Suprapubic skin (tissue), 4 donors: ENCODE measurements at regions not wholly inside any gene's neighbourhood (a gene's known extent, or its start where the extent isn't known, plus 50 kb on each side); places are given as distances from the start of the nearest gene placed in this dataset.

Experiments
- DNase-seq, 2 donors: peaks; one replicate each; pipeline ENCODE4 v3.0.0-alpha.2; 2019; ENCODE audit warnings: low spot score in 2 of 2
- H3K27ac ChIP-seq: fragments of 200-600 bp; sonication (generic); one replicate; pipeline ENCODE4 v1.5.1; 2019
- H3K27me3 ChIP-seq: fragments of 200-600 bp; sonication (generic); one replicate; pipeline ENCODE4 v1.5.1; 2019
- H3K36me3 ChIP-seq: fragments of 200-600 bp; sonication (generic); one replicate; pipeline ENCODE4 v1.5.1; 2019
- H3K4me1 ChIP-seq: fragments of 200-600 bp; sonication (generic); one replicate; pipeline ENCODE4 v1.5.1; 2019
- H3K4me3 ChIP-seq: fragments of 200-600 bp; sonication (generic); one replicate; pipeline ENCODE4 v1.5.1; 2019; ENCODE audit warnings: mild to moderate bottlenecking
- H3K9me3 ChIP-seq: fragments of 200-600 bp; sonication (generic); one replicate; pipeline ENCODE4 v1.5.1; 2019
- EP300 ChIP-seq: sonication (generic); formaldehyde crosslinking; IDR thresholded peaks from one replicate; pipeline ENCODE4 v1.6.1; 2017; ENCODE audit warnings: antibody characterized with exemption
- POLR2A ChIP-seq, 2 donors: fragments of 450-650 bp; IDR thresholded peaks; one replicate each; pipeline ENCODE4 v1.6.1; 2017; ENCODE audit warnings: antibody characterized with exemption in 2 of 2, mild to moderate bottlenecking in 2 of 2, moderate library complexity in 2 of 2
- POLR2AphosphoS5 ChIP-seq, 3 donors: sonication (generic); formaldehyde crosslinking; IDR thresholded peaks; one replicate each; pipeline ENCODE4 v1.6.1; 2017; ENCODE audit warnings: antibody characterized with exemption in 3 of 3
- WGBS: methylation state at CpG from one replicate; pipeline ENCODE4 v1.1.5; 2018; 5-methylcytosine and 5-hydroxymethylcytosine counted together
- TF ChIP-seq, protein P1 (sequence below), 2 donors: fragments of 200-600 bp in 1 of 2; fragments of 450-650 bp in 1 of 2; sonication (generic) in 1 of 2; IDR thresholded peaks; one replicate each; pipeline ENCODE4 v1.5.1; 2016 to 2019; ENCODE audit warnings: antibody characterized with exemption in 2 of 2, mild to moderate bottlenecking in 1 of 2, moderate library complexity in 1 of 2

DNA sequence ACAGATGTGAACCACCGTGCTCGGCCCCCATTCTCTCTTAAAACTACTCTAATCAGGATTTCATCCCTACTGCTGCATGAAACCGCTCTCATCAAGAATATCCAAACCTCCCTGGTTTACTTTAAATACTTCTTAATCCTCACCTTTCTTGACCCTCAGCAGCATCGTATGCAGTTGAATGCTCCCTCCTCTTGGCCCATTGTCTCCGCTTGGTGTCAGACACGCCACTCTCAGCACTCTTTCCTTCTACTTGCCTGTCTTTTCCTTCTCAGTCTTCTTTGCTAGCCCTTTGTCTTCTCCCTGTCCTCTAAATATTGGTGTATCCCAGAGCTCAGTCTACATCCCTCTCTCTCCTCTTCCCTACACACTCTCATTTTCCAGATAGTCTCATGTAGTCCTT is 314.9 kb downstream of the MRPL39 start:
- WGBS = 88% methylated on average over 6 of the region's 6 CpGs
- no peak for DNase-seq
- Histone ChIP-seq H3K4me1 (no peaks in the 10 kb centered on the region), H3K36me3 (no peaks in the 10 kb centered on the region), H3K9me3 (no peaks in the 10 kb centered on the region), H3K27ac (no peak overlapping the region), H3K4me3 (no peak overlapping the region), H3K27me3 (no peaks in the 10 kb centered on the region)
- TF ChIP-seq POLR2A (IDR thresholded peaks at IDR 0.05) = no peak
- TF ChIP-seq POLR2AphosphoS5 (IDR thresholded peaks at IDR 0.05) = no peak
- no peak for TF ChIP-seq EP300
- TF ChIP-seq, protein P1, sequence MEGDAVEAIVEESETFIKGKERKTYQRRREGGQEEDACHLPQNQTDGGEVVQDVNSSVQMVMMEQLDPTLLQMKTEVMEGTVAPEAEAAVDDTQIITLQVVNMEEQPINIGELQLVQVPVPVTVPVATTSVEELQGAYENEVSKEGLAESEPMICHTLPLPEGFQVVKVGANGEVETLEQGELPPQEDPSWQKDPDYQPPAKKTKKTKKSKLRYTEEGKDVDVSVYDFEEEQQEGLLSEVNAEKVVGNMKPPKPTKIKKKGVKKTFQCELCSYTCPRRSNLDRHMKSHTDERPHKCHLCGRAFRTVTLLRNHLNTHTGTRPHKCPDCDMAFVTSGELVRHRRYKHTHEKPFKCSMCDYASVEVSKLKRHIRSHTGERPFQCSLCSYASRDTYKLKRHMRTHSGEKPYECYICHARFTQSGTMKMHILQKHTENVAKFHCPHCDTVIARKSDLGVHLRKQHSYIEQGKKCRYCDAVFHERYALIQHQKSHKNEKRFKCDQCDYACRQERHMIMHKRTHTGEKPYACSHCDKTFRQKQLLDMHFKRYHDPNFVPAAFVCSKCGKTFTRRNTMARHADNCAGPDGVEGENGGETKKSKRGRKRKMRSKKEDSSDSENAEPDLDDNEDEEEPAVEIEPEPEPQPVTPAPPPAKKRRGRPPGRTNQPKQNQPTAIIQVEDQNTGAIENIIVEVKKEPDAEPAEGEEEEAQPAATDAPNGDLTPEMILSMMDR (IDR thresholded peaks at IDR 0.05) = no peak

DNA sequence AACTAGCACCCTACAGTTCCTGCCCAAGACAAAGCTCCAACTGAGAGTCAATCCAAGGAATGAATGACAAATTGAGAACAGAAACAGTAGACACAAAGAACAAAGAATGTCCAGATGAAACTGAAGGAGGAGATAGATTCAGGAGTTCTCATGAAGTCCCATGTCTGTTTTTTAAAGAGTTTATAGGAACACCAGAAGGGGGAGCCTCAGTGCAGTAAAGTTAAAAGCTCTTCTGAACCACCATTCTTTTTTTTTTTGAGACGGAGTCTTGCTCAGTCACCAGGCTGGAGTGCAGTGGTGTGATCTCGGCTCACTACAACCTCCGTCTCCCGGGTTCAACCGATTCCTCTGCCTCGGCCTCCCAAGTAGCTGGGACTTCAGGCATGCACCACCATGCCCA is 323.6 kb downstream of the MRPL39 start:
- Histone ChIP-seq H3K27me3 (no peaks in the 10 kb centered on the region), H3K36me3 (no peaks in the 10 kb centered on the region), H3K4me3 (no peak overlapping the region), H3K9me3 (no peaks in the 10 kb centered on the region), H3K4me1 (no peaks in the 10 kb centered on the region), H3K27ac (no peak overlapping the region)
- no peak for DNase-seq
- WGBS = 75% methylated on average over 6 of the region's 6 CpGs
- TF ChIP-seq POLR2A (IDR thresholded peaks at IDR 0.05) = no peak
- TF ChIP-seq EP300 = no peak
- TF ChIP-seq, protein P1 (IDR thresholded peaks at IDR 0.05) = no peak
- no peak for TF ChIP-seq POLR2AphosphoS5 (IDR thresholded peaks at IDR 0.05)

DNA sequence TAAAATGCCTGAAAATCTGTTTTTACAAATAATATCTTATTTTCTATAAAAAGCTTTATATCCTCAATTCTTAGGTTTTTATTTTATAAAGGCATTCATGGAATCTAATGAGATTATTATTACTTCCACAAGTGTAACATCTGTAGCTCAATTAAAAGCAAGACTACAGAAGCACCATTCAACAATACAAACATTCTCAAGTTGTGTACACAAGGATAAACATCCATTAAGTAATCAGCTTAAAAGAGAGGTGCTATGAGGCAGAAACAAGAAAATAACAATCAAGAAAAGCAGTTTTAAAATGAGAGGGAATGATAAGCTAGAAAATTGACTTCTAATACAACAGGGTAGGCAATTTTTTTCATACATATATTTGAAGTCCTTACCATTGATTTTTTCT is 326.1 kb downstream of the MRPL39 start:
- Histone ChIP-seq H3K4me1 (no peaks in the 10 kb centered on the region), H3K9me3 (no peaks in the 10 kb centered on the region), H3K4me3 (no peak overlapping the region), H3K27ac (no peak overlapping the region), H3K36me3 (no peaks in the 10 kb centered on the region), H3K27me3 (no peaks in the 10 kb centered on the region)
- no peak for DNase-seq
- TF ChIP-seq EP300 = no peak
- TF ChIP-seq, protein P1 (IDR thresholded peaks at IDR 0.05) = no peak
- no peak for TF ChIP-seq POLR2AphosphoS5 (IDR thresholded peaks at IDR 0.05)
- no peak for TF ChIP-seq POLR2A (IDR thresholded peaks at IDR 0.05)

DNA sequence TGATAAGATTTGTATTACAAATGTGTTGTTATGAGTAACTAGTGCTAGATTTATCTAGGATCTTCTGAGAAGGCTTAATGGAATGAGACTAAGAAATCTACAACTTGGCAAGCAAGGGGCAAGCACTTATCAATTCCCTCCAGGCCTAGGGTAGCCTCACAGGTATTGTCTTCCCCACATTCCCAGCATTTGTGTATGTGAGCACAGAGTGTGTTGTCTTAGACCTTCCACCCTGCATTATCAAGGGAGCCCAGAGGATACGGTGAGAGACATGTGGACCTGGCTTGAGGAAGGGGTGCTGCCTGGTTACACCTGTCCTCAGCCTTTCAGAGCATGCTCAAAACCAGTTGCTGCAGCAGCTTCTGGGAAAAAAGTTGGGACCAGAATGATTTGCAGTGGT is 327.2 kb downstream of the MRPL39 start:
- no peaks in the 10 kb centered on the region for H3K9me3 ChIP-seq
- H3K36me3 ChIP-seq = no peaks in the 10 kb centered on the region
- no peaks in the 10 kb centered on the region for H3K4me1 ChIP-seq
- no peak overlapping the region for H3K4me3 ChIP-seq
- H3K27ac ChIP-seq = no peak overlapping the region
- DNase-seq = no peak
- TF ChIP-seq, protein P1 (IDR thresholded peaks at IDR 0.05) = no peak
- TF ChIP-seq POLR2A (IDR thresholded peaks at IDR 0.05) = no peak
- TF ChIP-seq POLR2AphosphoS5 (IDR thresholded peaks at IDR 0.05) = no peak
- TF ChIP-seq EP300 = no peak
- WGBS = 92% methylated on average over 1 of the region's 1 CpG
- H3K27me3 ChIP-seq = no peaks in the 10 kb centered on the region

DNA sequence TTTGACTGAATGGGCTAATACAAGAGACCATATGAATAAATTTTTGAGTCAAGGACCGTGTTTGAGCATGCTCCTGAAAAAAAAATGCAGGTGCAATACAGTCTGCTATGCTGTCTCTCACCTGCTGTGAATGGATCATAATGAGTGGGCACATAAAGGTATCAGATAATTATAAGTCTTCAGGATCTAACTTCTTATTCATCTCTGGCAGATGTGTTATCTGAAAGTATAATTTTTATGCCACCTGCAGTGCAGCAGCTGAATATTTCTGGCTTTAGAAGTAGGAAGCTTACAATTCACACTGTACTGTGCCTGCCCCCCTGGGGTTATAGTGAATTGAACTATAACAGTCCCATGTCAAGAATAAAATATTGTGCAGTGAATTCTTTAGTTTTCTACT is 333.3 kb downstream of the MRPL39 start:
- Histone ChIP-seq H3K4me3 (no peak overlapping the region), H3K27me3 (no peaks in the 10 kb centered on the region), H3K27ac (no peak overlapping the region), H3K36me3 (no peaks in the 10 kb centered on the region), H3K9me3 (no peaks in the 10 kb centered on the region), H3K4me1 (no peaks in the 10 kb centered on the region)
- 47% methylated on average over 1 of the region's 1 CpG for WGBS
- no peak for TF ChIP-seq EP300
- no peak for TF ChIP-seq POLR2A (IDR thresholded peaks at IDR 0.05)
- TF ChIP-seq POLR2AphosphoS5 (IDR thresholded peaks at IDR 0.05) = no peak
- TF ChIP-seq, protein P1 (IDR thresholded peaks at IDR 0.05) = no peak
- DNase-seq = no peak
